ENCODE measurements at regions not wholly inside any gene's neighbourhood (a gene's known extent, or its start where the extent isn't known, plus 50 kb on each side); places are given as distances from the start of the nearest gene placed in this dataset.

GRCh38 chr7:115782696-115783490 is 247.7 kb downstream of the TFEC start:
- no peak for DNase-seq

GRCh38 chr7:115779561-115779960 is 251.0 kb downstream of the TFEC start:
- DNase-seq: no peak
- H3K9me3 Mint-ChIP-seq: no peaks in the 10 kb centered on the region
- intact Hi-C loops (cut with micrococcal nuclease): no loop called here
- no peak overlapping the region for H3K4me3 Mint-ChIP-seq
- H3K27me3 Mint-ChIP-seq (ENCODE audit: low read depth): no peaks in the 10 kb centered on the region
- no peaks in the 10 kb centered on the region for H3K36me3 Mint-ChIP-seq (ENCODE audit: low read depth)
- H3K27ac Mint-ChIP-seq: no peak overlapping the region
- no peaks in the 10 kb centered on the region for H3K4me1 Mint-ChIP-seq (ENCODE audit: low read depth)
- CTCF ChIA-PET: no interaction called here

More at GRCh38 chr7:115782696-115783490, 247.7 kb downstream of the TFEC start:
- H3K9me3 Mint-ChIP-seq: no peaks in the 10 kb centered on the region
- no peaks in the 10 kb centered on the region for H3K36me3 Mint-ChIP-seq (ENCODE audit: low read depth)
- no peaks in the 10 kb centered on the region for H3K4me1 Mint-ChIP-seq (ENCODE audit: low read depth)
- intact Hi-C loops (cut with micrococcal nuclease): no loop called here
- H3K27ac Mint-ChIP-seq: no peak overlapping the region
- CTCF ChIA-PET: no interaction called here
- H3K27me3 Mint-ChIP-seq (ENCODE audit: low read depth): no peaks in the 10 kb centered on the region
- no peak overlapping the region for H3K4me3 Mint-ChIP-seq

GRCh38 chr7:115775981-115776380 is 254.6 kb downstream of the TFEC start:
- H3K27ac Mint-ChIP-seq: no peak overlapping the region
- H3K27me3 Mint-ChIP-seq (ENCODE audit: low read depth): no peaks in the 10 kb centered on the region
- intact Hi-C loops (cut with micrococcal nuclease): no loop called here
- no peaks in the 10 kb centered on the region for H3K4me1 Mint-ChIP-seq (ENCODE audit: low read depth)
- H3K9me3 Mint-ChIP-seq: no peaks in the 10 kb centered on the region
- no peaks in the 10 kb centered on the region for H3K36me3 Mint-ChIP-seq (ENCODE audit: low read depth)
- CTCF ChIA-PET: no interaction called here
- no peak for DNase-seq
- no peak overlapping the region for H3K4me3 Mint-ChIP-seq

- Mint-ChIP-seq H3K4me1 (ENCODE audit: low read depth) (no peaks in the 10 kb centered on the region), H3K36me3 (ENCODE audit: low read depth) (no peaks in the 10 kb centered on the region), H3K4me3 (no peak overlapping the region), H3K27ac (no peak overlapping the region), H3K27me3 (ENCODE audit: low read depth) (no peaks in the 10 kb centered on the region), H3K9me3 (no peaks in the 10 kb centered on the region)
- CTCF ChIA-PET: no interaction called here
- no peak for DNase-seq
- intact Hi-C loops (cut with micrococcal nuclease): no loop called here
Measured at GRCh38 chr7:115763347-115763746, 267.2 kb downstream of the TFEC start.

GRCh38 chr7:115758025-115758424 is 272.5 kb downstream of the TFEC start:
- Mint-ChIP-seq H3K36me3 (ENCODE audit: low read depth) (no peaks in the 10 kb centered on the region), H3K4me3 (no peak overlapping the region), H3K27ac (no peak overlapping the region), H3K27me3 (ENCODE audit: low read depth) (no peaks in the 10 kb centered on the region), H3K9me3 (no peaks in the 10 kb centered on the region), H3K4me1 (ENCODE audit: low read depth) (no peaks in the 10 kb centered on the region)
- CTCF ChIA-PET: no interaction called here
- intact Hi-C loops (cut with micrococcal nuclease): no loop called here
- no peak for DNase-seq

- Mint-ChIP-seq H3K4me1 (ENCODE audit: low read depth) (no peaks in the 10 kb centered on the region), H3K4me3 (no peak overlapping the region), H3K9me3 (no peaks in the 10 kb centered on the region), H3K27ac (no peak overlapping the region), H3K36me3 (ENCODE audit: low read depth) (no peaks in the 10 kb centered on the region), H3K27me3 (ENCODE audit: low read depth) (no peaks in the 10 kb centered on the region)
- intact Hi-C loops (cut with micrococcal nuclease): no loop called here
- CTCF ChIA-PET: no interaction called here
- DNase-seq: no peak
Measured at GRCh38 chr7:115754226-115754625, 276.3 kb downstream of the TFEC start.

- H3K4me1 Mint-ChIP-seq (ENCODE audit: low read depth): no peaks in the 10 kb centered on the region
- no peaks in the 10 kb centered on the region for H3K9me3 Mint-ChIP-seq
- H3K4me3 Mint-ChIP-seq: no peak overlapping the region
- CTCF ChIA-PET: no interaction called here
- H3K27ac Mint-ChIP-seq: no peak overlapping the region
- intact Hi-C loops (cut with micrococcal nuclease): no loop called here
- H3K36me3 Mint-ChIP-seq (ENCODE audit: low read depth): no peaks in the 10 kb centered on the region
- no peaks in the 10 kb centered on the region for H3K27me3 Mint-ChIP-seq (ENCODE audit: low read depth)
- no peak for DNase-seq
Measured at GRCh38 chr7:115749924-115750323, 280.6 kb downstream of the TFEC start.

GRCh38 chr7:115748123-115748738 is 282.3 kb downstream of the TFEC start:
- Mint-ChIP-seq H3K9me3 (no peaks in the 10 kb centered on the region), H3K27me3 (ENCODE audit: low read depth) (no peaks in the 10 kb centered on the region), H3K4me3 (no peak overlapping the region), H3K4me1 (ENCODE audit: low read depth) (no peaks in the 10 kb centered on the region), H3K36me3 (ENCODE audit: low read depth) (no peaks in the 10 kb centered on the region), H3K27ac (no peak overlapping the region)
- intact Hi-C loops (cut with micrococcal nuclease): no loop called here
- CTCF ChIA-PET: no interaction called here
- DNase-seq: no peak

GRCh38 chr7:115747174-115747573 is 283.4 kb downstream of the TFEC start:
- H3K4me1 Mint-ChIP-seq (ENCODE audit: low read depth): no peaks in the 10 kb centered on the region
- intact Hi-C loops (cut with micrococcal nuclease): no loop called here
- DNase-seq: no peak
- H3K36me3 Mint-ChIP-seq (ENCODE audit: low read depth): no peaks in the 10 kb centered on the region
- no peaks in the 10 kb centered on the region for H3K9me3 Mint-ChIP-seq
- H3K27ac Mint-ChIP-seq: no peak overlapping the region
- no peaks in the 10 kb centered on the region for H3K27me3 Mint-ChIP-seq (ENCODE audit: low read depth)
- CTCF ChIA-PET: no interaction called here
- H3K4me3 Mint-ChIP-seq: no peak overlapping the region

- Mint-ChIP-seq H3K36me3 (ENCODE audit: low read depth) (no peaks in the 10 kb centered on the region), H3K27me3 (ENCODE audit: low read depth) (no peaks in the 10 kb centered on the region), H3K27ac (no peak overlapping the region), H3K9me3 (no peaks in the 10 kb centered on the region), H3K4me1 (ENCODE audit: low read depth) (no peaks in the 10 kb centered on the region), H3K4me3 (no peak overlapping the region)
- no peak for DNase-seq
- intact Hi-C loops (cut with micrococcal nuclease): no loop called here
- CTCF ChIA-PET: no interaction called here
Measured at GRCh38 chr7:115740043-115740442, 290.5 kb downstream of the TFEC start.

- intact Hi-C loops (cut with micrococcal nuclease): no loop called here
- no peaks in the 10 kb centered on the region for H3K36me3 Mint-ChIP-seq (ENCODE audit: low read depth)
- H3K9me3 Mint-ChIP-seq: no peaks in the 10 kb centered on the region
- no peaks in the 10 kb centered on the region for H3K27me3 Mint-ChIP-seq (ENCODE audit: low read depth)
- H3K4me3 Mint-ChIP-seq: no peak overlapping the region
- CTCF ChIA-PET: no interaction called here
- H3K27ac Mint-ChIP-seq: no peak overlapping the region
- DNase-seq: no peak
- H3K4me1 Mint-ChIP-seq (ENCODE audit: low read depth): no peaks in the 10 kb centered on the region
Measured at GRCh38 chr7:115734641-115735040, 295.9 kb downstream of the TFEC start.

- no peak overlapping the region for H3K4me3 Mint-ChIP-seq
- intact Hi-C loops (cut with micrococcal nuclease): no loop called here
- no peaks in the 10 kb centered on the region for H3K27me3 Mint-ChIP-seq (ENCODE audit: low read depth)
- no peak overlapping the region for H3K27ac Mint-ChIP-seq
- H3K4me1 Mint-ChIP-seq (ENCODE audit: low read depth): no peaks in the 10 kb centered on the region
- no peaks in the 10 kb centered on the region for H3K9me3 Mint-ChIP-seq
- H3K36me3 Mint-ChIP-seq (ENCODE audit: low read depth): no peaks in the 10 kb centered on the region
- no peak for DNase-seq
- CTCF ChIA-PET: no interaction called here
Measured at GRCh38 chr7:115731796-115732471, 298.6 kb downstream of the TFEC start.

- DNase-seq: no peak
- Mint-ChIP-seq H3K27ac (no peak overlapping the region), H3K9me3 (no peaks in the 10 kb centered on the region), H3K27me3 (ENCODE audit: low read depth) (no peaks in the 10 kb centered on the region), H3K36me3 (ENCODE audit: low read depth) (no peaks in the 10 kb centered on the region), H3K4me3 (no peak overlapping the region), H3K4me1 (ENCODE audit: low read depth) (no peaks in the 10 kb centered on the region)
- intact Hi-C loops (cut with micrococcal nuclease): no loop called here
- CTCF ChIA-PET: no interaction called here
Measured at GRCh38 chr7:115728518-115728917, 302.0 kb downstream of the TFEC start.

Data from activated naive CD4-positive, alpha-beta T cell treated with anti-CD3 and anti-CD28 coated beads for 36 hours (primary cell).